ENCODE measurements at regions not wholly inside any gene's neighbourhood (a gene's known extent, or its start where the extent isn't known, plus 50 kb on each side); places are given as distances from the start of the nearest gene placed in this dataset.
"Not testable (repeated sequence)": the region's sequence is repeated elsewhere in the genome, so short reads cannot be mapped to it uniquely, and the experiment has no call there.

DNA sequence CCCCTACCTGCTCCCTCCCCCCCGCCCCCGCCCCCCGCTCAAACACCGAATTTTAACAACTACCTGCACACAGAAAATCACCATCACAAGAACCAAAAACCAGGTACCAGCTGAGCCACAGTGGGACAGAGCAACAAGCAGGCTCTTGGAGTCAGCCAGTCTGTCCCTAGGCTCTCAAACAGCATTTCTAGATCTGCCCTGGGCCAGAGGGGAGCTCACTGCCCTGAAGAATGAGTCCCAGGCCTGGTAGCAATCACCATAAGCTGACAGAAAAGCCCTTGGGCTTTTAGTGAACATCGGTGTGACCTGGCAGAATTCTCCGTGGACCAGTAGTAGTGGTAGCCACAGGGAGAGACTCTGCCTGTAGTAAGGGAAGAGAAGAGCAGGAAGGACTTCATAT is 58.3 kb downstream of the C11orf87 start:
- no peak for DNase-seq

DNA sequence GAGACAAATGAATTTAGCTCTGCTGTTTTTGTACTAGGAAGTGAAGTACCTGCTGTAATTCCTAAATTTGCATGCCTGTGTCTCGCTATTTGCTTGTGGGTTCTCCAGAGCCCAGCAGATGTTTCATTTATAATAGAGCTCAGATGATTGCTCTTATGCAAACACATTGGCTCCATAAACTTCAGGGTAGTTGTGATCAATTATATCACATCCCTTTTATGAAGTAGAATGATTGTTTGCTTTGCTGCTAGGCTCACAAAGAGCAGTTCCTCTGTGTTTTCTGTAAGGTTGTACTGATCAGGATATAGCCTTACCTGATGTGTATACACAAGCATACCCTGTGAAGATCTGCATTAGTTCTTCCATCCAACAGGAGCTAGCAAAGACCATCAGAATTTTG is 64.1 kb downstream of the C11orf87 start:
- DNase-seq = no peak

DNA sequence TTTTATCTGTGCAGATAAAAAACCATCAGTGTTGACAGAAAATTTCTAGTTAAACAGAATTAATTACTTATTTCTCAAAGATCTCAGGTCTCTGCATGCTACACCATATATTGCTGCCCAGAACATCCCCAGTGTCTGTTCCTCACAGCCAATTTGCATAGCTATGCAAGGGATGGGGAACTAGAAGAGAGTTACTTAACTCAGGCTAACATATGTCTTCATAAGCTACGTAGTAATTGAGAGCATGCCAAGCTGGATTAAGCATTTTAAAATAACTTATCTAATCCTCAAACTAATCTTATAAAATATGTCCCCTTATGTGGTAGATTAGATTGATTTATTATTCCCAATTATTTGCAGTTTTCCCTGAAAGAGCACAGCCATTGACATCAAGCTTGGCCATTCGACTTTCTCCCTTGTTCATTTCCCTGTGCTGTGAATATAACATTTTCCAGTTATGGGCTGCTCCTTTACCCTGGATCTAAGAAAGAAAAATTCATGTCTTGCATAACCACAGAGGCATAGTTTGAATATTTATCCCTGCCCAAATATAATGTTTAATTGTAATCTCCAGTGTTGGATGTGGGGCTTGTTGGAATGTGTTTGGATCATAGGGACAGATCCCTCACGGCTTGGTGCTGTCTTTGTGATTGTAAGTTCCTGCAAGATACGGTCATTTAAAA is 69.1 kb downstream of the C11orf87 start:
- DNase-seq = no peak

DNA sequence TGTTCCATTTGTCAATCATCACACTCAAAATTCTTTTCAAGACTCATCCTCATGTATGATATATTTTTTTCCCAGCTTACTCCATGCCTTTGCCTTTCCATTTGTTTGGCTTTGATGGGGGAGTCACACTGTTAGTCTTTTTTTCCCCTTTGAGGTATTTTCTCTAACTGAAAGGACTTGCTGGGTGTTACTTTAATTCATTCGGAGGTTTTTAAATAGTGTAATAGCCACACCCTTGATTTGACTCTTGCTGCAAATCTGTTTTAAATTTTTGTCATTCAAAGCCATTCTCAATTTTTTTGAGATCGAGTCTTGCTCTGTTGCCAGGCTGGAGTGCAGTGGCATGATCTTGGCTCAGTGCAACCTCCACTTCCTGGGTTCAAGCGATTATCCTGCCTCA is 84.1 kb downstream of the C11orf87 start:
- no peak for DNase-seq

DNA sequence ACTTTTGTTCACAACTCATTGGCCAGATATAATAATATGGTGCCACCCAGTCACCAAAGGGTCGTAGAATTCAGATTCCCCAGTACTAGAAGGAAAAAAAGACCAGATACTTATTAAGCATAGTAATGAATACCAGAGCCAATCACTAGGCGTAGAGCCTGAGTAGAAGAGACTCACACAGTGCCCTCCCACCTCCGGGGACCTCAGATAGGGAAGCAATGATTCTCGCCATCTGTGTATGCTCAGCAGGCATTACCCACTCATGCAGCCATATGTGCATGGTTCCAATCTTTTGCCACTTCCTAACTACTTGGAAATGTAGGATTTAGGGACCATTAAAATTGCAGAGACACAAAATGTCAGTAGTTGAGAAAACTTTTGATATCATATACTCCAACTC is 85.3 kb downstream of the C11orf87 start:
- DNase-seq = no peak

DNA sequence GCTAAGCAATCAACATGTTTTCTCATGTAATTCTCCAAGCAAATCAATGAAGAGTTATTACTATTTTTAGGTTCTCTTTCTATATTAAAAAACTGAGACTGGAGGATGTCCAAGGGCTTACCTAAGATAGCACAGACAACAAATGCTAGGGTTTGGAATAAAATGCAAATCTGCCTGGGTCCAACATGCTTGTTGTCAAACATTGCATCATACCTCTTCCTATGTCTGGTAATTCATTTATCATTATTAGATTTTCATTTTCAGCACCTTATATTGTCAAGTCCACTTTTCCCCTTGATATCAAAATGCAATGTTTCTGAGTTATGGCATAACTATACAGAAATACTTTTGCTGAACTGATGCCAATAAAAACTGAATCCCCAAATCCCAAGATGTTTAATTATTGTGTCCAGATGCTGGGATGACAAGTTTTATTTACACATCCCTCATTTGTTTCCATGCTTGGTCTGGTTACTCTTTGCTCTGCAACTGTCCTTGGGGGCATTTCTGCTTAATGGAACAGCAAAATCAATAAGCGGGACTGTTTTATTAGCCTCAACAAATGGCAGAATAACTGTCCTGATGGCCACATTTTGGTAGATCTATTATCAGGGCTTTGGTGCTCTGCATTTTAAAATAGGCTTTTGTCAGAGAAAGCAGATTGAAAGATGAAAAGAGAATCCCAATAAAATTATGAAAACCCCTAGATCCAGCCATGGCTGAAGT is 86.0 kb downstream of the C11orf87 start:
- no peak for DNase-seq

DNA sequence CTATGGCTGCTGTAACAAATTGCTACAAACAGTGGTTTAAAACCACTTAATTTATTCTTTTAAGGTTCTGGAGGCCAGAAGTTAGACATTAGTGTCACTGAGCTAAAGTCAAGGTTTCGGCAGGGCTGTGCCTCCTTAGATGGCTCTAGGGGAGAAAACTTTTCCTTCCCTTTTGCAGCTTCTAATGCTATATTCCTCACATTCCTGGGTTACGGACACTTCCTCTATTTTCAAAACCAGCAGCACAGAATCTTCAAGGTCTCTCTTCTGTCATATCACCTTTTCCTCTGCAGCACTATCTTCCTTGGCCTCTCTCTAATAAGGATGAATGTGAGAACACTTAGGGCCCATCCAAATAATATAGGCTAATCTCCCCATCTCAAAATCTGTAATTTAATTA is 87.0 kb downstream of the C11orf87 start:
- no peak for DNase-seq

DNA sequence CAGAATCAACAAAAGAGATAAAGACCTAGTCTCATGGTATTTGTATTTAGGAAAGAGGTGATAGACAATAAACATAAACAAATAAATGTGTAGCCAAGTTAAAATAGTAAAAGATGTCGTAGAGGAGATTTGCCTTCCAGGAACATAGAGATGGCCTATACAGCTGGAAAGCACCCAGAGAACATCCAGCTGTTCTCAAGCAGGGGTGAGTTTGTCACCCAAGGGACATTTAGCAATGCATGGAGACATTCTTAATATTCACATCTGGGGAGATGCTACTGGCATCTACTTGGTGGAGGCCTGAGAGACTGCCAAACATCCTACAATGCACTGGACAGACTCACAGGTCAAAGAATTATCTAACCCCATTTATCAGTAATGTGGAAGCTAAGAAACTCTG is 88.3 kb downstream of the C11orf87 start:
- DNase-seq = no peak

DNA sequence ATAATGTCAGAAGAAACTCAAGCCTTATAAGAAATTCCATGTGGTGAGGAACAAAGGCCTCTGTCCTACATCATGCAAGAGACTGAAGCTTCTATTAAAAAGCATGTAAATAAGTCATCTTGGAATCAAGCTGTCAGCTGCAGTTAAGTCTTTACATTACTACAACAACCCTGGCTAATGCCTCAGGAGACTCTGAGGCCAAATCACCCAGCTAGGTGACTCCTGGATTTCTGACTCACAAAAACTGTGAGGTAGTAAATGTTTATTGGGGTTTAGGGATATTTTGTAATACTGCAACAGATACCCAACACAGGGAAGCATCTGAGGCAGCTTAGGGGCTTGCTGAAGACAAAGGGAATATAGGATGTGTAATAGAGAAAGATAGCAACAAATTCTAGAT is 89.6 kb downstream of the C11orf87 start:
- DNase-seq = no peak

DNA sequence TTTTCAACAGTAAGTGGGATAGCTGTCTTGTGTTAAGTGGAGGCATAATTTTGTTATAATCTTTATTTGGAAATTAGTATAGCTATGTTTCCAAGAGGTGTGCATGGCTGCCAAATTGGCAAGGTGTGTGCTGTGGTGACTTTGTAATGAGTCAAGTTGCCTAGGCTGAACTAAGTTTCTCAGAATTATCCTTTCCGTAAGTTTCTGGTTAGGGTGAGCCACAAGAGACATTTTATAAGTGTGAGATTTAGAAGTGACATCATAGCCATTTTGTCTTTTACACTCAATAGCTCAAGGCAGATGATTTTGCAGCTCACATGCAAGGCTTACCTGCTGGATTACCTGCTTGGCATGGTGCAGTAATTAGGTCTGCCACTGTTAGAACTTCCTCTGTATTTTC is 90.3 kb downstream of the C11orf87 start:
- DNase-seq = no peak

DNA sequence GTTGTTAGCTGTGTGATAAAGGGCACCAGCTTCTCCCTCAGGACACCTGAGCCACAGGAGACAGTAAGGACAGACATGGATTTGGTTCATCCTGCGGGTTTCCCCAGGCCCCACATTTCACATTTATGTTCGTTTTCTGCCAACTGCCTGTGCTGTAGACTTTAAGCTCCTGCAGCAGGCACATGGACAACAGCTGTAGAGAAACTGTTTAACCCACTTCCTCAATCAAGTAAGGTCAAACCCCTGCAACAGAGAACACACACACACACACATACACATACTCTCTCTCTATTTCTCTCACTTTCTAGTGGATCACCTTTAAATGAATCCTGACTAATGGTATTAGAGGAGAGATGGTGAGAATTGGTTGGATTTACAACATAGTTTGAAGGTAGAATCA is 90.7 kb downstream of the C11orf87 start:
- DNase-seq = no peak

DNA sequence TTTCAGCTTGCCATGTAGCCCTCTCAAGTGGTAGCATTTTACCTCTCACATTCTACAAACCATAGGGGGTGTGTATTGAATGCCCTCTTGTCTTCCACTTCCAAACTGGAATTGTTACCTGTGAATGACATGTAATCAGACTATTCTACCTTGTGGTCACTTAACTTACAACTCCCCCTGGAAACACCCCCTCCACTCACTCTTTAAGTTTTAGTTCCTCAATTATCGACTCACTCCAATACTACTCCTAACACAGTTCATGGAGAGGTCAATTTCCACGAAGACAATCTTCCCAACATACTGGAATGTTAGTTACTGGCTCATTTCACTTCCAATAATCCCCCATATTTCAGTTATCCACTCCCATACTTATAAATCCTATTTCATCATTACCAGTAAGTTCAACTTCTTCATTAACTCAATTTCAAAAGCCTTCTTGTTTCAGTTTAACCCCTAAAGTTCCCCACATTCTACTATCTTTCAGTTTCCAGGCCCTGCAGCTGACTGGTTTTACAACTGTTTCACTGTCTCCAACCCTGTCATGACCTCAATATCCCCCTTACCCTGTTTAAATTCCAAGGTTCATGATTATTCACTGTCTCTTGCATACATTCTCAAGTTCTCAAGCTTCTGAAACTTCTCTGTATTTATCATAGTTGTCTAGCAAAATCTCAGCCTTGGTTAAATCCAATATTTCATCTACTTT is 92.5 kb downstream of the C11orf87 start:
- no peak for DNase-seq

DNA sequence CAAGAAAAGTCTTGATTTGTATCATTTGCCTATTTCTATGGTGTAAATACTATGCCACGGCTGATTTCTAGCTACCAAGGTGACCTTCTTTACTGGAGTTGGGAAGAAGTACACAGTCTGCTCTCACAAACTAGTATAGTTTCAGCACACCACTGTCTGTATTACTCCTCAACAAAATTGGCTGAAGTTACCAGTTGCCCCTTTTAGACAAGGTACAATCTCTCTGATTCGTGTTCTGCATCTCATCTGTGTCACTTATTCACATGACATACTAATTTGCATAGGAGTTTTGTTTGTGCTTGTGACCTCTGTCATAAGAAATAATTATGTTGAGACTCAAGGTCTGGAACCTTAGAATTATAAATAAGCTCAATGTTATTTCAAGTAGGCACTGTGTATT is 97.3 kb downstream of the C11orf87 start:
- no peak for DNase-seq

DNA sequence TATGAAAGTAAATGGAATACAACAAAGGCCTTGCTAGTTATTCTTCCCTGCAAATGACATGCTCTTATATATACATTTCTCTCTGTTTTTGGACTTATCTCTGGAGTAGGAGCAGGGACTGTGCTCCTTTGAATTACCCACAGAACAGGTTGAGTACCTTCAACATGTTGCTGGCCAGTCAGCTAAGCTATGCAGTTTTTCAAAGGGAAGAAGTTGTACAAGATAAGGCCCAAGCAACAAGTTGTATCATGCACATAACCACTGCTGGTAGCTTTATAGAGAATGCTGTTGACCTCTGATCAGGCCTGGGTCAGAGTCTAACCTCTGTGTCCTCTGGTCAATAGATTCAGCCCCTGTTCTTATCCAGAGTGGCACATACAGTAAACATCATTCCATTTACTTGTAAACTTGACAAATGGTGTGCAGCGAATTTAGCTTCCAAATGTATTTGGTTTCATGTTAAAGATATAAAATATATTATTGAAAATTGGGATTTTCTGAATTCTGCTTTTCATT is 99.6 kb downstream of the C11orf87 start:
- DNase-seq = no peak

DNA sequence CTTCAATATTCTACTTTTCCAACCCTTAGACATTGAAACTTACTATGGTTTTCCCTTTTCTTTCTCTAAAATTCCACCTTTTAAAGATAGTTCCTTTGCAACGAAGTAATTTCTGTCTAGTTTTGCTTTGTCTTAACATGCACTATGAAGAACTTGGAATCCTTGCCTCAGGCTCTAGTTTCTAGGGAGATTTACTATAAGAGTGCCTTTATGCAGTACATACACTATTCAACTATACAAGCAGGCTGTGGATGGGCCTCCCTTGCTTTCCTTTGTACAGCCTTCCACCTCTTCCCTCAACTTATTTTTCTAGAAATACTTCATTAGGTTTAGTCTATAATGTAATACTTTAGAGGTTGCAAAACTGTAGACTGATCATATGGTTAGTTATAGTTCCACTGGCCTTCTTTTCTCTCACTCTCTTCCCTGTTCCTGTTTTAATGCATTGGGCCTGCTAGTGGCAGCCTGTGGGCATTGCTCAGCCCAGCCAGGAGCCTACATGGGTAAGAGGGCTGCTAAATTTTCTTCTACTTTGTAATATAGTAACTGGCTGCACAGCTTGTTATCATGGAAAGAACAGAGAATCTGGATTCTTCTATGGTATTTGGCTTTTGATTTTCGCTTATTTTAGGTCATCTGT is 100.2 kb downstream of the C11orf87 start:
- no peak for DNase-seq

DNA sequence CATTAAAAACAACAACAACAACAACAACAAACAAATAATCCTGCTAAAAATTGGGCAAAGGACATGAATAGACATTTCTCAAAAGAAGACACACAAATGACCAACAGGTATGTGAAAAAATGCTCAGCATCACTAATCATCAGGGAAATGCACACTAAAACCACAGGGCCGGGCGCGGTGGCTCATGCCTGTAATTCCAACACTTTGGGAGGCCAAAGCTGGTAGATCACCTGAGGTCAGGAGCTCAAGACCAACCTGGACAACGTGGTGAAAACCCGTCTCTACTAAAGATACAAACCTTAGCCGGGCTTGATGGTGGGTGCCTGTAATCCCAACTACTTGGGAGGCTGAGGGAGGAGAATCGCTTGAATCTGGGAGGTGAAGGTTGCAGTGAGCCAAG is 103.6 kb downstream of the C11orf87 start:
- DNase-seq = not testable (repeated sequence)

DNA sequence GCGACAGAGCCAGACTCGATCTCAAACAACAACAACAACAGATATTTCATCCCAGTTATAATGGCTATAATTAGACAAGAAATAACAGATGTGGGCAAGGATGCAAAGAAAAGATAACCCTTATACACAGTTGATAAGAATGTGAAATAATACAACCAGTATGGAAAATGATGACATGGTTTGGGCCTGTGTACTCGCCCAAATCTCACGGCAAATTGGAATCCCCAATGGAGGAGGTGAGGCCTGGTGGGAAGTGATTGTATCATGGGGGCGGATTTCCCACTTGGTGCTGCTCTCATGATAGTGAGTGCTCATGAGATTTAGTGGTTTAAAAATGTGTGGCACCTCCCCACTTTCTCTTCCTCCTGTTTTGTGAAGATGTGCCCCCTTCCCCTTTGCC is 104.1 kb downstream of the C11orf87 start:
- DNase-seq = no peak

DNA sequence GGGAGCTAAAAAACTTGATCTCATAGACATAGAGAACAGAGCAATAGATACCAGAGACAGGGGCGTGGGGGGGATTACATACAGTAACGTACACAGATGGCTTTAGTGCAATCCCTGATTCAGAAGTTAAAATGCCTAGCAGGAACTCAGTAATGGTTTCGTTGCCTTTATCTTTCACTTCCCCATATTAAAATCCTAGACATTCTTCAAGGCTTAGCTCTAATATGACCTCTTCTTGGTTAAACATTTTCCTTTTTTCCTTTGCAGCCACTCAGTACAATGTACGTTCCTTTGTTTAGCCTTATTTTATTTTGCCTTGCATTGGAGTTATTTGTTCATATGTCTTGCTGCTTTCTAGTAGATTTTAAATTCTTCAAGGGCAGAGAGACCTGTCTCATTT is 104.9 kb downstream of the C11orf87 start:
- DNase-seq = no peak

DNA sequence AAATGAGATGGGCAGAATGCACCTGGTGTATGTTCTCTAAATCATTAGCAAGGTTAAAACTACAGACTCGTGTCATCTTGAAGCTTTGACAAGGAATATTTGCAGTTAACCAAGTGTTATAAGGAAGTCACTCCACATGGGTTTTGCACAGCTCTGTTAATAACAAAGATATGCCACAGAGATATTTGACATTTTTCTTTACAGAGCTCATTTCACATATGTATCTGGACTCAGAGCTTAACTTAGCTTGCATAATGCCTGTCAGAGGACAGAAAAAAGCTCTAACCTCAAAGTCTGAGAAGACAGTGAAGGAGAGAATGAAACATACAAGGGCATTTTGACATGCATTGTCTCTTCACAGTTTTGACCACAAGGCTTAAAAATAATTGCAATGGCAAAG is 105.5 kb downstream of the C11orf87 start:
- DNase-seq = no peak

DNA sequence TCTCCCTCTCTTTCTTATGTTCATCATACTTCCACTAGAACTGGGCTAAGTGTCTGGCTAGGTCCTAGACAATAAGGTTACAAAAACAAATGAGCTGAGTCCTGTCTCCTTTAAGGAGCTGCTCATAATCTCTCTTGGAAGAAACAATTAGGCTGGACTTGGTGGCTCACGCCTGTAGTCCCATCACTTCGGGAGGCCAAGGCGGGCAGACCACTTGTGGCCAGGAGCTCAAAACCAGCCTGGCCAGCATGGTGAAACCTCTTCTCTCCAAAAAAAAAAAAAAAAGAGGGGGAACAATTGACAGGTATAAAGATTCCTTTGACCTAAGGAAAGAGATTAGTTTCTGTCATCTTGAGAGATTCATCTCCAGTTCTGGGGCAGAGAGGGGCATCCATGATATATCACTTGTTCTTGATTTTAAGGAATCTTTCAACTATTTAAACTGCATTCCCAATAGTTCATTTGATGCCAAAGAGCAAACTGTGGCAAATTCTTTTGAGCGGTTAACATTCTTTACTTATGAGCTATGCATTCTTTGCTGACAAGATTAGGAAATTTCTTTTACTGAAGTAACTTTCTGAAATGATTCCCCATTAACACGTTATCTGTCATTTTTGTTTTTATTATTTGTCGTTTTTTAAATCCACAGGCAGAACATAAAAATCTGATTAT is 125.5 kb downstream of the C11orf87 start:
- DNase-seq = no peak

DNA sequence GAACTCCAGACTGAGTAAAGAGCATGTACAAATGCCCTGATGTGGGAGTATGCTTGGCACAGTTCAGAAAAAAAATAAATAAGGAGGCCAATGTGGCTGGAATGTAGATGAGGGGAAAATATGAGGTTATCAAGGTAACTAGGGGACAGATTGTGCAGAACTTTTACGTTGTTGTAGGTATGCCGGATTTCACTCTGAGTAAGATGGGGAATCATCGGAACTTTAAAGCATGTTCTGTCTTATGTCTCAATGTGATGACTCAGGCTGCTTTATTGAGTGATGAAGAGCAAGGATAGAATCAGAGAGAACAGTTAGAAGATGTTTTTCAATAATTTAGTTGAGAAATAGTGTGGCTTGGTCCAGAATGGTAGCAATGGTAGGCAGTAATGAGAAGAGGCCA is 130.4 kb downstream of the C11orf87 start:
- no peak for DNase-seq

DNA sequence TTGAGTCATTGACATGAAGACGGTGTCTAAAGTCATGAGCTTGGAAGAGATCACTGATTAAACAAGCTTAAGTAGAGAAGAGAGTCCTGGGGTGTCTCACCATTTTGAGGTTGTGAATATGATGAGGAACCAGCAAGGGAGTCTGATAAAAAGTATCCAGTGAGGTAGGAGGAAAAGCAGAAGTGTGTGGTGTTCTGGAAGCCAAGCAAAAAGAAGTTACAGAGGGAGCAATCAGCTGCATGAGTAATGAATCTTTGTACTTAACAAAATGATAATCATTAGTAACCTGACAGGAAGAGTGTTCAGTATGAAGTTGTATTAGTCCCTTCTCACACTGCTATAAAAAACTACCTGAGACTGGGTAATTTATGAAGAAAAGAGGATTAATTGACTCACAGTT is 131.3 kb downstream of the C11orf87 start:
- no peak for DNase-seq

DNA sequence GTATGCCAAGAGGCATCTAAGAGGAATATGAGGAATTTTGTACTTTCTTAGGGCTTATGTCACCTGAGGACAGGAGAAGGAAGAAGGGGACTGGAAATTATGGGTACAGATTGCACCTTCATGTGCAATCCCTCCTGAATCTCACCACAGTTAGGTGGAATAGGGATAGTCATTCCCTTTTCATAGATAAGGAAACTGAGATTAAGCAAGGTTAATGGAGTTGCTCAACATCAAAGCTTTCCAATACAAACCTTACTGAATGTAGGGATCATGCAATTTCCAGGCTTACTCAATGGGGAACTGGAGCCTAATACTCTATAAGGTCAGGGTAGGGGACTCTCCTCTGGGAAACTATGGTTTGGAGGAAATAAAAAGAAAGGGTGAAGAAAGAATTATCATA is 133.0 kb downstream of the C11orf87 start:
- no peak for DNase-seq

Data from stimulated activated CD4-positive, alpha-beta T cell treated with anti-CD3 and anti-CD28 coated beads, Interleukin-2, amount 100 ng/mL, for 24 hours (primary cell).